MM.1S (cell line): ENCODE measurements at regions not wholly inside any gene's neighbourhood (a gene's known extent, or its start where the extent isn't known, plus 50 kb on each side); places are given as distances from the start of the nearest gene placed in this dataset.

ENCODE experiments used
- DNase-seq: peaks from one replicate; pipeline ENCODE4 v3.0.0-alpha.2; 2015
- H2AFZ ChIP-seq: fragments of 300-600 bp; sonication (generic); 2 replicates; pipeline ENCODE4 v1.6.0; 2016; ENCODE audit warnings: antibody characterized with exemption, low read length
- H3F3A ChIP-seq: fragments of 300-600 bp; sonication (generic); 2 replicates; pipeline ENCODE4 v1.6.1; 2016; ENCODE audit warnings: mild to moderate bottlenecking, antibody characterized with exemption, low read length, moderate library complexity, mixed read lengths; ENCODE audit not compliant: insufficient read depth
- H3K27ac ChIP-seq: fragments of 300-600 bp; sonication (generic); 2 replicates; pipeline ENCODE4 v1.5.1; 2016; ENCODE audit warnings: mild to moderate bottlenecking, low read length
- H3K27me3 ChIP-seq: fragments of 300-600 bp; sonication (generic); replicated peaks from 2 replicates; pipeline ENCODE4 v1.6.0; 2016; ENCODE audit warnings: low read length; ENCODE audit not compliant: insufficient read depth
- H3K36me3 ChIP-seq: fragments of 300-600 bp; sonication (generic); replicated peaks from 2 replicates; pipeline ENCODE4 v1.6.1; 2016; ENCODE audit warnings: mild to moderate bottlenecking, low read length, mixed read lengths; ENCODE audit not compliant: insufficient read depth
- H3K4me1 ChIP-seq: fragments of 300-600 bp; sonication (generic); 2 replicates; pipeline ENCODE4 v1.6.1; 2016; ENCODE audit warnings: low read length, mixed read lengths
- H3K4me2 ChIP-seq: fragments of 300-600 bp; sonication (generic); 2 replicates; pipeline ENCODE4 v1.6.0; 2016; ENCODE audit warnings: low read depth, low read length
- H3K4me3 ChIP-seq: fragments of 300-600 bp; sonication (generic); 2 replicates; pipeline ENCODE4 v1.5.1; 2016; ENCODE audit warnings: low read length, mixed read lengths
- H3K79me2 ChIP-seq: fragments of 300-600 bp; sonication (generic); 2 replicates; pipeline ENCODE4 v1.6.1; 2016; ENCODE audit warnings: mixed run types, low read length, mixed read lengths
- H3K9ac ChIP-seq: fragments of 300-600 bp; sonication (generic); 2 replicates; pipeline ENCODE4 v1.6.1; 2016; ENCODE audit warnings: low read length, mixed read lengths
- H3K9me2 ChIP-seq: fragments of 300-600 bp; sonication (generic); replicated peaks from 2 replicates; pipeline ENCODE4 v1.6.1; 2016; ENCODE audit warnings: mild to moderate bottlenecking, low read length, mixed read lengths; ENCODE audit not compliant: insufficient read depth
- H3K9me3 ChIP-seq: fragments of 300-600 bp; sonication (generic); replicated peaks from 2 replicates; pipeline ENCODE4 v1.6.1; 2016; ENCODE audit warnings: mild to moderate bottlenecking, low read length, mixed read lengths; ENCODE audit not compliant: insufficient read depth
- H4K20me1 ChIP-seq: fragments of 300-600 bp; sonication (generic); 2 replicates; pipeline ENCODE4 v1.6.1; 2016; ENCODE audit warnings: mild to moderate bottlenecking, low read length, moderate library complexity, mixed read lengths; ENCODE audit not compliant: insufficient read depth
- EZH2 ChIP-seq: fragments of 300-600 bp; sonication (generic); optimal IDR thresholded peaks from 2 replicates; pipeline ENCODE3; 2017; ENCODE audit warnings: low read depth, mild to moderate bottlenecking, antibody characterized with exemption, low read length, mixed read lengths
- EZH2phosphoT487 ChIP-seq: fragments of 300-600 bp; sonication (generic); IDR thresholded peaks from 2 replicates; pipeline ENCODE4 v1.6.1; 2018; ENCODE audit warnings: antibody characterized with exemption, low read length
- TF ChIP-seq, protein P1 (sequence below): fragments of 300-600 bp; sonication (generic); IDR thresholded peaks from 2 replicates; pipeline ENCODE4 v1.5.1; 2016; ENCODE audit warnings: antibody characterized with exemption, low read length, mixed read lengths

DNA sequence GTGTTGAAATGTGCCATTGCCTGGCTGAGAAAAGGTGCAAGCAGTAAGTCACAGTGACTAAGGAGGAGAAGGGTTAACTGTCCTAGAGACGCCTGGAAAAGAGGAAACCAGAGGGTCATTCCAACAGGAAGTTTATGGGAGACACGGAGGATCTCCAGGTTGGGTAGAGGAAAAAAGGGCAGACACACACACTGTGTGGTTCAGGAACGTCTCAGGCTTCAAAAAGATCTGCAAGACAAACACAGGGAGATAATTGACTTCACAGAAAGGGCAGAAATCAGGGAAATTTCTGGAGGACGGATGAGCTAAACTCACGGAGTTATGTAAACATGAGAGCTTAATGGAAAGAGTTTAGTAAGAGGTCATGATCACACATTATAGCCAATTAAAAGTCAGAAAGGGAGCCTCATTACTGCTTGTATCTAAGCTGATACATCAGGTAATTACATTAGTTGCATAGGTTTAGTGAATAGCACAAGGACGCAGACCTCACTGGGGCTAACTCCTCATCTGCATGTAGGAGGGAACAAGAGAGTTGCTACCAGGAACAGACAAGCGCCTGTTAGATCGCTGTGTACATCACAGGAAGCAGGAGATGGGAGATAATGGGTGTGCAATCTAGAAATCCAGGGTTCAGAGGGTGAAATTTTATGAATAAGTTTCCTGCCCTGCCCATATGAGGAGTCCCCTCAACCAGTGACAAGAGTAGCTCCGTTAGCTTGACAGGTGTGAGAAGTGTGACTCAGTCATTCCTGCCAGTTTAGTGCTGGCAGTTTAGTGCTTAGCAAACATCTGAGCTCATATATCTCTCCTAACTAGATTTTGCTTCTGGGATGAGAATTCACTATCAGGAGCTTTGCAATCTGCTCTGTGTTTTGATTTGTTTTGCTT, 96.6 kb upstream of the TNR start:
- Histone ChIP-seq H3F3A (no peaks in the 10 kb centered on the region), H2AFZ (no peak overlapping the region), H3K9me2 (no peaks in the 10 kb centered on the region), H3K9ac (no peak overlapping the region), H3K4me1 (no peaks in the 10 kb centered on the region), H3K4me3 (no peak overlapping the region), H3K79me2 (no peaks in the 10 kb centered on the region), H3K27ac (no peak overlapping the region), H3K9me3 (no peaks in the 10 kb centered on the region), H3K4me2 (no peak overlapping the region), H3K27me3 (no peaks in the 10 kb centered on the region), H4K20me1 (no peaks in the 10 kb centered on the region), H3K36me3 (no peaks in the 10 kb centered on the region)
- TF ChIP-seq EZH2phosphoT487 (no peak), EZH2 (no peak)
- TF ChIP-seq, protein P1, sequence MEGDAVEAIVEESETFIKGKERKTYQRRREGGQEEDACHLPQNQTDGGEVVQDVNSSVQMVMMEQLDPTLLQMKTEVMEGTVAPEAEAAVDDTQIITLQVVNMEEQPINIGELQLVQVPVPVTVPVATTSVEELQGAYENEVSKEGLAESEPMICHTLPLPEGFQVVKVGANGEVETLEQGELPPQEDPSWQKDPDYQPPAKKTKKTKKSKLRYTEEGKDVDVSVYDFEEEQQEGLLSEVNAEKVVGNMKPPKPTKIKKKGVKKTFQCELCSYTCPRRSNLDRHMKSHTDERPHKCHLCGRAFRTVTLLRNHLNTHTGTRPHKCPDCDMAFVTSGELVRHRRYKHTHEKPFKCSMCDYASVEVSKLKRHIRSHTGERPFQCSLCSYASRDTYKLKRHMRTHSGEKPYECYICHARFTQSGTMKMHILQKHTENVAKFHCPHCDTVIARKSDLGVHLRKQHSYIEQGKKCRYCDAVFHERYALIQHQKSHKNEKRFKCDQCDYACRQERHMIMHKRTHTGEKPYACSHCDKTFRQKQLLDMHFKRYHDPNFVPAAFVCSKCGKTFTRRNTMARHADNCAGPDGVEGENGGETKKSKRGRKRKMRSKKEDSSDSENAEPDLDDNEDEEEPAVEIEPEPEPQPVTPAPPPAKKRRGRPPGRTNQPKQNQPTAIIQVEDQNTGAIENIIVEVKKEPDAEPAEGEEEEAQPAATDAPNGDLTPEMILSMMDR, result no peak
- DNase-seq, result no peak

DNA sequence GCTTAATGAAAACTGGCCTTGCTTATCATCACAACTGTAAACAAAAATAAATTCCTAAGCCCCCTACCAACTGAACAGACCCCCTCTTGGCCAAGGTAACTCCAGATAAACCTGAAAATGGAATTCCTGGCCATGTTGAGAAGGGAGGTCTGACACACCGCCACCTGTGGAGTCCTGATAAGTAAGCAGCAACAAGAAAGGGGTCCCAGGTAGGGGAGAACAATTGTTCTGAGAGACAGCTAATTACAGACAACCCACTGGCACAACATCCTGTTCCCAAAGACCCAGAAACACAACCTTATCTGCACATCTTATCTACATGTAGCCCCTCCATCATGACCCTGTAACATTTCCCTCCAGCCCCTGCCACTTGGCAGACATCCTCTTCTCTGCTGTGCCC, 91.2 kb upstream of the TNR start:
- TF ChIP-seq EZH2phosphoT487, result no peak
- TF ChIP-seq EZH2, result no peak
- TF ChIP-seq, protein P1, result no peak
- H3K4me3 ChIP-seq, result no peak overlapping the region
- H3K36me3 ChIP-seq, result no peaks in the 10 kb centered on the region
- H3F3A ChIP-seq, result no peaks in the 10 kb centered on the region
- H3K27ac ChIP-seq, result no peak overlapping the region
- H3K9me2 ChIP-seq, result no peaks in the 10 kb centered on the region
- no peak overlapping the region for H3K4me2 ChIP-seq
- no peaks in the 10 kb centered on the region for H3K27me3 ChIP-seq
- no peaks in the 10 kb centered on the region for H3K4me1 ChIP-seq
- H4K20me1 ChIP-seq, result no peaks in the 10 kb centered on the region
- DNase-seq, result no peak
- H3K9ac ChIP-seq, result no peak overlapping the region
- H2AFZ ChIP-seq, result no peak overlapping the region
- no peaks in the 10 kb centered on the region for H3K79me2 ChIP-seq
- no peaks in the 10 kb centered on the region for H3K9me3 ChIP-seq

GRCh38 chr1:175833951-175834350, 90.6 kb upstream of the TNR start:
- H3F3A ChIP-seq, result no peaks in the 10 kb centered on the region
- H3K9me3 ChIP-seq, result no peaks in the 10 kb centered on the region
- H3K4me1 ChIP-seq, result no peaks in the 10 kb centered on the region
- no peak overlapping the region for H3K4me3 ChIP-seq
- H3K9ac ChIP-seq, result no peak overlapping the region
- H3K27ac ChIP-seq, result no peak overlapping the region
- no peaks in the 10 kb centered on the region for H3K27me3 ChIP-seq
- no peak overlapping the region for H3K4me2 ChIP-seq
- H2AFZ ChIP-seq, result no peak overlapping the region
- no peaks in the 10 kb centered on the region for H4K20me1 ChIP-seq
- H3K36me3 ChIP-seq, result no peaks in the 10 kb centered on the region
- H3K9me2 ChIP-seq, result no peaks in the 10 kb centered on the region
- H3K79me2 ChIP-seq, result no peaks in the 10 kb centered on the region
- TF ChIP-seq EZH2phosphoT487, result no peak
- TF ChIP-seq EZH2, result no peak
- TF ChIP-seq, protein P1, result no peak
- no peak for DNase-seq
